Neuronal stem cell (in vitro differentiated cells): ENCODE measurements at regions not wholly inside any gene's neighbourhood (a gene's known extent, or its start where the extent isn't known, plus 50 kb on each side); places are given as distances from the start of the nearest gene placed in this dataset.

Experiments
- DNase-seq: peaks from one replicate; pipeline ENCODE4 v3.0.0-alpha.2; 2013; ENCODE audit warnings: low spot score
- H2AFZ ChIP-seq: one replicate; pipeline ENCODE4 v1.6.1; 2013; ENCODE audit warnings: mild to moderate bottlenecking, low read length, inconsistent platforms
- H2AK5ac ChIP-seq: 2 replicates; pipeline ENCODE4 v1.6.1; 2013; ENCODE audit warnings: low read depth, mild to moderate bottlenecking, inconsistent platforms, low read length, moderate library complexity, mixed read lengths
- H2BK120ac ChIP-seq: 2 replicates; pipeline ENCODE4 v1.6.1; 2013; ENCODE audit warnings: low read depth, mild to moderate bottlenecking, inconsistent platforms, low read length, moderate library complexity, mixed read lengths
- H2BK12ac ChIP-seq: one replicate; pipeline ENCODE4 v1.6.1; 2013; ENCODE audit warnings: low read length, inconsistent platforms
- H2BK15ac ChIP-seq: 2 replicates; pipeline ENCODE4 v1.6.1; 2013; ENCODE audit warnings: mild to moderate bottlenecking, low read length, inconsistent platforms, mixed read lengths
- H2BK5ac ChIP-seq: one replicate; pipeline ENCODE4 v1.6.1; 2013; ENCODE audit warnings: inconsistent platforms, mild to moderate bottlenecking, low read length, moderate library complexity
- H3K14ac ChIP-seq: one replicate; pipeline ENCODE4 v1.6.1; 2013; ENCODE audit warnings: low read length, inconsistent platforms
- H3K18ac ChIP-seq: 2 replicates; pipeline ENCODE4 v1.6.1; 2013; ENCODE audit warnings: low read length, inconsistent platforms
- H3K23ac ChIP-seq: 2 replicates; pipeline ENCODE4 v1.6.1; 2013; ENCODE audit warnings: low read depth, mild to moderate bottlenecking, mixed read lengths, low read length, inconsistent platforms; ENCODE audit not compliant: poor library complexity
- H3K27ac ChIP-seq: replicated peaks from 3 replicates; pipeline ENCODE4 v1.5.1; 2013; ENCODE audit warnings: low read length, inconsistent platforms
- H3K27me3 ChIP-seq, 3 experiments: 2 replicates each; pipeline ENCODE4 v1.6.1; 2013; ENCODE audit warnings: low read length in 3 of 3, mild to moderate bottlenecking in 2 of 3, inconsistent platforms in 1 of 3, low read depth in 1 of 3, mixed read lengths in 1 of 3, moderate library complexity in 1 of 3; ENCODE audit not compliant: control insufficient read depth in 3 of 3, insufficient read depth in 3 of 3
- H3K36me3 ChIP-seq, 2 donors: replicated peaks in 1 of 2; 2 replicates each; pipeline ENCODE4 v1.6.1; 2013; ENCODE audit warnings: low read length in 2 of 2; ENCODE audit not compliant: control insufficient read depth in 2 of 2, insufficient read depth in 2 of 2
- H3K4ac ChIP-seq: 2 replicates; pipeline ENCODE4 v1.6.1; 2013; ENCODE audit warnings: inconsistent platforms, mild to moderate bottlenecking, low read length, moderate library complexity
- H3K4me1 ChIP-seq, 2 donors: 1 replicate in 1 of 2; 2 replicates in 1 of 2; pipeline ENCODE4 v1.6.1; 2013; ENCODE audit warnings: low read length in 2 of 2, low read depth in 1 of 2; ENCODE audit not compliant: control insufficient read depth in 2 of 2, insufficient read depth in 1 of 2
- H3K4me2 ChIP-seq: one replicate; pipeline ENCODE4 v1.6.1; 2013; ENCODE audit warnings: mild to moderate bottlenecking, low read length, inconsistent platforms; ENCODE audit not compliant: insufficient read depth, poor library complexity, severe bottlenecking
- H3K4me3 ChIP-seq, 2 donors: 2 replicates each; pipeline ENCODE4 v1.5.1; 2013; ENCODE audit warnings: low read length in 2 of 2, mild to moderate bottlenecking in 2 of 2, inconsistent platforms in 1 of 2, moderate library complexity in 1 of 2
- H3K79me1 ChIP-seq: one replicate; pipeline ENCODE4 v1.6.1; 2013; ENCODE audit warnings: low read depth, mild to moderate bottlenecking, inconsistent platforms, low read length, moderate library complexity
- H3K9ac ChIP-seq: one replicate; pipeline ENCODE4 v1.6.1; 2013; ENCODE audit warnings: mild to moderate bottlenecking, low read depth, low read length, inconsistent platforms; ENCODE audit not compliant: poor library complexity
- H3K9me3 ChIP-seq, 2 donors: replicated peaks in 1 of 2; 2 replicates each; pipeline versions ENCODE3 to v1.6.1; 2013; ENCODE audit warnings: low read length in 2 of 2, mild to moderate bottlenecking in 2 of 2, inconsistent platforms in 1 of 2, low read depth in 1 of 2, mixed read lengths in 1 of 2, moderate library complexity in 1 of 2; ENCODE audit not compliant: control insufficient read depth in 2 of 2, insufficient read depth in 1 of 2
- H4K8ac ChIP-seq: one replicate; pipeline ENCODE4 v1.6.1; 2013; ENCODE audit warnings: low read depth, mild to moderate bottlenecking, inconsistent platforms, low read length, moderate library complexity
- H4K91ac ChIP-seq: one replicate; pipeline ENCODE4 v1.6.1; 2013; ENCODE audit warnings: low read length, low read depth, mild to moderate bottlenecking, inconsistent platforms; ENCODE audit not compliant: poor library complexity
- WGBS, 2 donors: extraction: QIAGEN DNeasy Blood & Tissue Kit; methylation state at CpG; one replicate each; pipeline ENCODE4 v1.1.7; 2013; ENCODE audit warnings: missing lambda C conversion rate in 2 of 2, mixed read lengths in 1 of 2; ENCODE audit not compliant: insufficient read length in 2 of 2, insufficient replicate concordance in 1 of 2; ENCODE audit errors: extremely low coverage in 2 of 2; 5-methylcytosine and 5-hydroxymethylcytosine counted together

- no peak overlapping the region for H3K9ac ChIP-seq
- H3K9me3 ChIP-seq, result peaks cover 0 to 1% of the 10 kb centered on the region in 2 donors
- H3K4ac ChIP-seq, result no peak overlapping the region
- H2AK5ac ChIP-seq, result no peak overlapping the region
- no peak overlapping the region for H3K4me3 ChIP-seq
- H2BK15ac ChIP-seq, result no peak overlapping the region
- no peak overlapping the region for H3K27ac ChIP-seq
- H3K4me2 ChIP-seq, result no peak overlapping the region
- peaks cover 0 to 5% of the 10 kb centered on the region in 2 donors for H3K4me1 ChIP-seq
- no peaks in the 10 kb centered on the region for H3K79me1 ChIP-seq
- H4K91ac ChIP-seq, result no peak overlapping the region
- no peaks in the 10 kb centered on the region for H3K27me3 ChIP-seq
- H3K18ac ChIP-seq, result no peak overlapping the region
- H2BK120ac ChIP-seq, result no peak overlapping the region
- no peak for DNase-seq
- H4K8ac ChIP-seq, result no peak overlapping the region
- H2BK12ac ChIP-seq, result no peak overlapping the region
- H3K36me3 ChIP-seq, result no peaks in the 10 kb centered on the region
- WGBS, 2 donors, result no CpG with 5 or more reads among the region's 7 CpGs
- no peak overlapping the region for H2AFZ ChIP-seq
- no peak overlapping the region for H2BK5ac ChIP-seq
- no peak overlapping the region for H3K14ac ChIP-seq
- no peak overlapping the region for H3K23ac ChIP-seq
These were observed 834.2 kb upstream of the SOX9 start for GRCh38 chr17:71286625-71287024.

GRCh38 chr17:71287071-71287823 lies 833.6 kb upstream of the SOX9 start:
- Histone ChIP-seq H4K91ac (no peak overlapping the region), H4K8ac (no peak overlapping the region), H3K23ac (no peak overlapping the region), H2AK5ac (no peak overlapping the region), H3K4me3 (no peak overlapping the region), H3K4ac (no peak overlapping the region), H2BK120ac (no peak overlapping the region), H3K9ac (no peak overlapping the region), H3K4me2 (peak overlapping the region; percentile 3), H3K27ac (no peak overlapping the region), H2AFZ (no peak overlapping the region), H3K14ac (no peak overlapping the region), H2BK15ac (no peak overlapping the region), H3K18ac (no peak overlapping the region), H3K9me3 (peaks cover 0 to 1% of the 10 kb centered on the region in 2 donors), H2BK12ac (no peak overlapping the region), H2BK5ac (no peak overlapping the region), H3K79me1 (no peaks in the 10 kb centered on the region), H3K36me3 (no peaks in the 10 kb centered on the region), H3K4me1 (peaks cover 0 to 5% of the 10 kb centered on the region in 2 donors), H3K27me3 (no peaks in the 10 kb centered on the region)
- no CpG with 5 or more reads among the region's 17 CpGs for WGBS, 2 donors
- DNase-seq, result no peak

- H3K4ac ChIP-seq, result no peak overlapping the region
- no peak overlapping the region for H2BK15ac ChIP-seq
- H3K27ac ChIP-seq, result no peak overlapping the region
- peaks cover 0 to 4% of the 10 kb centered on the region in 2 donors for H3K4me1 ChIP-seq
- H3K79me1 ChIP-seq, result no peaks in the 10 kb centered on the region
- no peak overlapping the region for H3K18ac ChIP-seq
- no peak overlapping the region for H4K8ac ChIP-seq
- H3K27me3 ChIP-seq, result no peaks in the 10 kb centered on the region
- H3K14ac ChIP-seq, result no peak overlapping the region
- no peak for DNase-seq
- H3K4me3 ChIP-seq, result no peak overlapping the region
- H2BK120ac ChIP-seq, result no peak overlapping the region
- H3K4me2 ChIP-seq, result no peak overlapping the region
- no peaks in the 10 kb centered on the region for H3K36me3 ChIP-seq
- peaks cover 0 to 1% of the 10 kb centered on the region in 2 donors for H3K9me3 ChIP-seq
- no peak overlapping the region for H3K23ac ChIP-seq
- H2BK12ac ChIP-seq, result no peak overlapping the region
- no peak overlapping the region for H3K9ac ChIP-seq
- no peak overlapping the region for H2AFZ ChIP-seq
- no peak overlapping the region for H2BK5ac ChIP-seq
- H2AK5ac ChIP-seq, result no peak overlapping the region
- WGBS, 2 donors, result no CpG with 5 or more reads among the region's 1 CpG
- no peak overlapping the region for H4K91ac ChIP-seq
These were observed 828.8 kb upstream of the SOX9 start for GRCh38 chr17:71292006-71292405.

- Histone ChIP-seq H2AFZ (no peak overlapping the region), H2AK5ac (no peak overlapping the region), H3K4me1 (peaks cover 0 to 3% of the 10 kb centered on the region in 2 donors), H3K79me1 (no peaks in the 10 kb centered on the region), H2BK12ac (no peak overlapping the region), H3K4ac (no peak overlapping the region), H3K9ac (no peak overlapping the region), H3K27me3 (no peaks in the 10 kb centered on the region), H3K9me3 (no peaks in the 10 kb centered on the region), H3K4me2 (no peak overlapping the region), H4K91ac (no peak overlapping the region), H3K36me3 (no peaks in the 10 kb centered on the region), H3K27ac (no peak overlapping the region), H2BK120ac (no peak overlapping the region), H3K23ac (no peak overlapping the region), H3K4me3 (no peak overlapping the region), H2BK5ac (no peak overlapping the region), H3K14ac (no peak overlapping the region), H2BK15ac (no peak overlapping the region), H4K8ac (no peak overlapping the region), H3K18ac (no peak overlapping the region)
- no peak for DNase-seq
- WGBS, 2 donors, result no CpG with 5 or more reads among the region's 1 CpG
These were observed 824.8 kb upstream of the SOX9 start for GRCh38 chr17:71296005-71296404.
